NCI-H226 (cell line): ENCODE measurements at regions not wholly inside any gene's neighbourhood (a gene's known extent, or its start where the extent isn't known, plus 50 kb on each side); places are given as distances from the start of the nearest gene placed in this dataset.
A peak's percentile ranks its signal among the peaks of the same experiment; 100 is the strongest.

Experiments used
- DNase-seq: peaks from one replicate; pipeline ENCODE4 v3.0.0-alpha.2; 2015

DNA sequence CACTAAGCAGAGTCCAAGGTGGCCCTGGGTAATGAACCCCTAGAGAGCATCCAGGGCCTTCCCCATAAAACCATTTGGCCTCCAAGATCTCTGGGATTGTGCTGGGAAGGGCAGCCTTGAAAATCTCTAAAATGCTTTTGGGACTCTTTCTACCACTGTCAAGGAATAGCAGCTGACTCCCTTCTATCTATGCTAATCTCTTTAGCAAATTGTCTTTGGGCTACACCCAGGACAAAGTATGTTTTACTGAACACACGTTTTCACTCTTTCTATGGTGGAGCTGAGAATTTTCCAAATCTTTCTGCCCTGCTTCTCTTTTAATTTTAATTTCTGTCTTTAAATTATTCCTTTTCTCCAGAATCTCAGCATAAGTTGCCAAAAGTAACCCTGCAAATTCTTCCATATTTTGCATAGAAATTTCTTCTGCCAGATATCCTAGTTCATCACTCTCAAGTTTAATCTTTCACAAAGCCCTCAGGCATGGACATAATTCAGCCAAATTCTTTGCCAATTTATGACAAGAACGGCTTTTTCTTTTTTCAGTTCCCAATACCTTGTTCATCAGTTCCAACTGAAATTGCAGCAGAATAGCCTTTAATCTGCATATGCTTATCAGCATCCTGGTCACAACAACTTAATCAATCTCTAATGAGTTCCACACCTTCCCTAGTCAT lies 687.0 kb upstream of the ADGRL4 start:
- DNase-seq: no peak

DNA sequence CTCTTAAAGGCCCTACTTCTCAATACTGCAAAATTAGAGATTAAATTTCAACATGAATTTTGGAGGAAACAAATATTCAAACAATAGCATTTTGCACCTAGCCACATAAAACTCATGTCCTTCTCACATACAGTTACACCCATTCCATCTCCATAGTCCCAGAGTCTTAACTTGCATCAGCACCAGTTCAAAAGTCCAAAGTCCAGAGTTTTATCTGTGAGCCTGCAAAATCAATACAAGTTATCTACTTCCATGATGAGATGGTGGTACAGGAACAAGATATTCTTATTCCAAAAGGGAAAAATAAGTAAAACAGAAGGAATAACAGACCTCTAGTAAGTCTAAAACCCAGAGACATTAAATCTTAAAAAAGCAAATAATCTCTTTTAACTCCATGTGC lies 686.0 kb upstream of the ADGRL4 start:
- DNase-seq: no peak

DNA sequence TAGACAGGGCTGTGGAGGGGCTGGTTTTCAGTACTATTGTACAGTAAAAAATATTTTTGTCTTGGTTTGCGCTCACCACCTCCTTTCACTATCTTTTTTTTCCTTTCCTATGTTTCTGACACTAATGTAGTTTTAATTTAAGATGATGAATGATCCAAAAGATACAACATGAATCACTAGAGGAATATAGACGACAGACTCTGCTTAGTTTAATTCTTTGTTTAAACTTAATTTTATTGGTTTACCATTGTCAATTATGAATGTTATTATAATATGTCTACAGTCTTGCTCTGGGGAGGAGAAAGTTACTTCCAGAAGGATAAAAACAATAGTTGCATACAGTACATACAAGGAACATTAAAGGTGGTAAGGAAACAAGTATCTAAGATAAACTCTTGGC lies 682.4 kb upstream of the ADGRL4 start:
- no peak for DNase-seq

DNA sequence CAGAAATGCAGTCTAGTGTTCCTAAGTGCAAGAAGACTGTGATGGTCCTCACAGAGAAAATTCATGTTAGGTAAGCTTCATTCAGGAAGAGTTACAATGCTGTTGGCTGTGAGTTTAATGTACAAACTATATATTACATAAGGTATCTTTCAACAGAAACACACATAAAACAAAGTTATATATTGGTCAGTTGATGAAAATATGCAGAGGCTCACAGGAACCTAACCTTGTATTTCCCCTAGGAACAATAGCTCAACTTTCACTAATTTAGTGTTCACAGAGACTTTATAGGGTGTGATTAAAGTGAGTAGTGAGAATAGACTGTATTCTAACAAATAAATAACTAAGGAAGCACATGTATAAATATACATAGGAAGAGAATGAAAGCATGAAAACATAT lies 676.9 kb upstream of the ADGRL4 start:
- DNase-seq: no peak

DNA sequence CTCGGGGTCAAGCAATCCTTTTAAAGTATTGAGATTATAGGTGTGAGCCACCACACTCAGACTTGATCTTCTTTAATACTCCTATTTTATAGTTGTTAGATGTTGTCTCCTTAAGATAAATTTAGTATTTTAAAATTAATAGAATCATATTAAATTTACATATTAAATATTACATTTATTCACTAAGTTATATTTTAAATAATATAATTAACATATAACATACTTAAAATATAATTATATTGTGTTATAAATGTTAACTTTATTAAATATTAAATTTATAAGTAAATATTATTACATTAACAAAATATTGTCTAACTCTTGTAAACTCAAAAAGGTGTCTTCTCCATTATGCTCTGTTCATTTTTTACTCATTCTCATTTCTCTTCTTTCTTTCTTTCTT lies 675.9 kb upstream of the ADGRL4 start:
- DNase-seq: no peak

DNA sequence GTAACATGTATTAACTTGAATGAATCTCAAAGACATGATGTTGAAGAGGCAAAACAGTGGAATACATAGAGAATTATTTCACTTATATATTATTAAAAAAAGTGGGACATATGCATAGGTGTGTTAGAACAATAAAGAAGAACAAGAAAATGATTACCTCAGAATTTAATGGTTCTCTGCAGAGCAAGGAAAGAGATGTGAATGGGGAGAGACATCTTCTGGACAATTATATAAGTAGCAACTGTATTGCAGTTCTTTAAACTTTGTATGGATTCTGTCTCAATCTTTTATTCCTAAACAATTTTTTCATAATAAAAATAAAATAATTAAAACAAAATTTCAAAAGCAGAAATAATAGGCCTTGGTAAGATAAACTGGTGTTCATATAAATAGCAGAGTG lies 674.9 kb upstream of the ADGRL4 start:
- no peak for DNase-seq

DNA sequence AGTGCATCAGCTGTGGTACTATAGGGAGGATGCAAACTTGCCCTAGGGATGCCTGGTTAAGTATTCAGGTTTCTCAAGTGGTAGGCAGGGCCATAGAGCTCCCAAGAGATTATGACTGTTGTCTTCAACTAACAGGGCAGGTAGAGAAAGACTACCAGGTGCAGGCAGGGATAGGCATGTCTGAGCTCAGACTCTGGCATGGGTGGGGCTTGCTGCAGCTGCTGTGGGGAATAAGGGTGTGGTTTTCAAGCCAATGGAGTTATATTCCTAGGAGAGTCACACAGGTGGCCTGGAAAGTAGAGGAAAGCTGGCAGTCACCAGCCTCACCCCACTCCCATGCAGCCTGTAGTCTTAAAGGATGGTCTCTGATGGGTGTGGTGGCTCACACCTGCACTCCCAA lies 673.4 kb upstream of the ADGRL4 start:
- DNase-seq: no peak

DNA sequence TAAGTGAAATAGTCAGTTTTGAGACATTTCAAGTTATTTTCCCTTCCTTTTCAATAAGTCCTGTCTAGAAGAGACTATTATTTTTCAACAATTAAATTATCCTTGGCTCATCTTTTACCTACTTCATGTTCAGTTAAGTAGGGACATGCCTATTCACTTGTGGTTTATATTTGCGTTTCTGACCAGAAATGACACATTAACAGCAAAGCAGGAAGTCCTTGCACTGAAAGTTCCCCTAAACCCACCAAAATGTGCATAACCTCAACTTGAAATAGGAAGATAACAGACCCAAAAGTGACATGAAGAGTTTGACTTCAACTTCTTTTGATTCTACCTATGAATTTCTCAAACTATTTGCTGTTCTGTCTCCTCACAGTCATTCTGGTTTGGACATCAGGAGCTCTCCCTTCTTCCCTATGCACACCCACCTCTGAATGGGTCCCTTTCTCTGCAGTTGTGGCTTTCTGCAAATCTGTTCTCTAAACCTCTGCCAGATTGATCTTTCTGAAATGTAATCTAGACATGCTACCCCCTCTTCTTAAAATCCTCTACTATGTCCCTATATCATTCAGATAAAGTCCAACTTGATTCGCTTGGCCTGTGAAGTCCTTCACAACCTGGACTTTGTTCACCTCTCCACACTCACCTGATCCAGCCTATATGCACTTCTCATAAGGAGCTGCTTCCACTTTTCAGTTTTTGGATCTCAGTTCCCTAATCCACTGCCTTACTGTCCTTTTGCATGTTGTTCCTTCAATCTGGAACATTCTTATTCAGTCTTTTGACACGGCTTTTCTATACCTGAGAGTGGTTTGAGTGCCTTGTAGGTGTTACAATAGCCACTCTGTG lies 661.5 kb upstream of the ADGRL4 start:
- no peak for DNase-seq

DNA sequence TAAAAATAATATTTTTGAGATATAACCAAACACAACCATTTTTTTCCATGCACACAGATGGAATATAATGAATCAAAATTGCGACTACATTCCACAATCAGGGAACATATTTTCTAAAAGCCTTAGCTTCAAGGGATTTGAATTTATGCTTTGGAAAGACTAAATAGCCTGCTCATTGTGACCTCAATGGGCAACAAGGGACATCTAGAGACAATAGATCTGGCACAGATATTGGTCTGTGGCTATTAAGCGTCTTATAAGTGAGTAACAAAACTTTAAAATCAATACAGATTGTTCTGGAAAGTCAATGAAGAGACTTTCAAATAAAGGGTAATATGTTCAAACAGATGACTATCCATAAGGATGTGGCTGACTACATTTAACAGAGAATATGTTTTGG lies 660.6 kb upstream of the ADGRL4 start:
- DNase-seq: no peak

DNA sequence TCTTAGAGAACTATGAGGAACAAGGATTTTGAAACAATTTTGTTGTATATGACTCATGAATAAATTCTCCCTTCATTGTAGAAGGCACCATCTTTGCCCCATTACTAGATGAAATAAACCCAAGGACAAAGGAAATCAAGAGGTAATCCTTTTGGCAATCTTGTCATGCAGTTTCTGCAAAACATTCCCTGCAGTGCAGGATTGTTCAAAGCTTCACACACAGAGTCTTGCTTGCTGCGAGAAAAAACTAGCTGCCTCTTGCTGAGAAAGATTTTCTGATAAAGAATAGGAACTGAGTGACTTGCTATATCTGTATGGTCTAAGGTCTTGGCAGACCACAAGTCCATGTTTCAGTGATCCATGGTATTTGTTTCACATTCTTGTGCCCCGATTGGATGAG lies 657.4 kb upstream of the ADGRL4 start:
- no peak for DNase-seq

DNA sequence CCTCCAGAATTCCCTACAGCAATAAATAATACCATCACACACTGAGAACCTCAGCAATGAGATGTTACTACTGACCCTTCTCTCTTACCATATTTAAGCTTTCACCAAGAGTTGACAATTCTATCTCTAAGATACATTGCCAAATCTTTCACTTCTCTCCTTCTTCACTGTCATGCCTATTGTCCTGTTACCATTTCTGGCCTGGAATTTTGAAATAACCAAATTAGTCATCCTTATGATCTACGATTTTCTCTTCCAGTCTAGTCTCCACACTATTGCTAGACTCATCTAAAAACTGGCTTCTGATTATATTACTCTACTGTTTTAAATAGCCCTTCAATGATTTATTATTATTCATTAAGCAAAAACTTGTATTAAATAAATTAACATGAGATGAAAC lies 656.1 kb upstream of the ADGRL4 start:
- no peak for DNase-seq

DNA sequence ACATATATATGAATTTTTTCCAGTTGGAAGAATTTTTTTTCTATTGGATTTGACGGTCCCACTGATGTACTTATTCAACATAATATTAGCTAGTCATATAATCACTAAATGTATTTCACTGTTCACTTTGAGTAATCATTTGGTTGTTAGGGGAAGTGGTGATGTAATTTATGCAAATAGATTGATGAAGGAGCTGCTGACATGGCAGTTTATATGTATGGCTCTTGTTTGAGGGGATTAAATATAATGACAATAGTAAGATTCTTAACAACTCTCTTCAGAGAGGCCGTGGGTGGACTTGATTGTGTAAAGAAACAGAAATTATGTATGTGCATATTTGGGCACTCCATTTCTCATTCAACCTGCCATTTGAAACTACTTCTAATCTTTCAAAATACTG lies 653.6 kb upstream of the ADGRL4 start:
- no peak for DNase-seq

DNA sequence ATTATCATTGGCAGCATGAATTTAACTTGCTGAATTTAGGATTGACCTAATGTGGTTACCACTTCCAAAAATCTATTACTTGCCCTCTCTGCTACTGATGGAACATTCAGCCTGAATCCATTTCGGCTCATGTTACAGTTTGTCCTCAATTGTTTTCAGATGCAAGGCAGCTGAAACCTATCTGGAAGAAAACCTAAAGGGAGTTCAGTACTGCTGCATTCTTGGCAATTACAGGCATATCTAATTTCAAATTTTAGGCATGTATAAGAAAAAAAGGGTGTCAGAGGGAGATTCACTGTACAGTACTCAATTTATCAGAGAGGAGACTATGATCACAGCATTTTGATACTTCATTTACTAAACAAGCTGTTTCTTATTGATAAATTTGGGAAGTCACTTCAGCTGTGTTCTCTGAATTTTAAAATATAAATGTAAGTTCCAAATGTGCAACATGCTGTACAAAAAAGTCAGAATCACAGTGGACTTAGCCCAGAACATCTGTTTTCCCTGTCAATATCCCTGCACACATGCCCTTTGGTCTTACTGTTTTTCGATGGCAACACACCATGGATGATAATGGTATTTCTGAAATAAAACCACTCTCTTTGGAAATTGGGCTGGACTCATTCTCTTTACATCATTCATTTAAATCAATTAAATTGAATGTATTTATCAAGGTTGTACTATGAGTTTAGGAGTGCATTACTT lies 651.6 kb upstream of the ADGRL4 start:
- no peak for DNase-seq

DNA sequence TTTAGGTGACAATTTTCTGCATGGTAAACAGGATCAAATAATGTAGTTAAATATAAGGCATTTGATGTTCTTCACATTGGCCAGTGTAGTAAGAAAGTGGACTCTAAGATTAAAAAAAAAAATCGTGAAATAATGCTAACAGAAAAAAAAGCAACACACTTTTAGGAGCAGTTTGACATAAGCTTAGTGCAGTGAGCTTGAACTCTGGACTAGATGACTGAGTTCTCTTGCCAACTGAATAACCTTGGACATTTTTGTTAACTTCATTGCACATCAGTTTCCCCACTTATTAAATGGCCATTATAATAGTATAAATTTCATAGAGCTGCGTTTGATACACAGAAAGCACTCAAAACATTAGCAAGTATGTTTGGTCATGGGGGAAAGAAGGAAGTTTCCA lies 649.3 kb upstream of the ADGRL4 start:
- no peak for DNase-seq

DNA sequence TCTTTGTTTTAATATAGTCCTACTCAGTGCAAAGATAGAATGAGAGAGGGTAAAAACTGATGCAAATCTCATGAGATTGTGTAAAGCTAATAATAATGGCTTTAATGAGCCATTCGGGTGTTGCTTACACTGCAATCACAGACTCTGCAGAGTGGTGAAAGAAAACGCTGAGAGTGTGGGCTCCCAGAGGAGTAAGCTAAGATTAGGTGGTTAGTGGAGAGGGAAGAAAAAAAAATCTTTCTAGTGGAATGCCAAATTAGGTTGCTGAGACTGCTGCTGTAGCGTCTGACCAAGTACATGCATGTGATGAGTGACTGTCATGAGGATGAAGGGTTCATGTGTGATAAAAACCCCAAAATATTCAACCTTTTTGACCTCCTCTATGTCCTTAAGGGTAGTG lies 645.9 kb upstream of the ADGRL4 start:
- DNase-seq: no peak

DNA sequence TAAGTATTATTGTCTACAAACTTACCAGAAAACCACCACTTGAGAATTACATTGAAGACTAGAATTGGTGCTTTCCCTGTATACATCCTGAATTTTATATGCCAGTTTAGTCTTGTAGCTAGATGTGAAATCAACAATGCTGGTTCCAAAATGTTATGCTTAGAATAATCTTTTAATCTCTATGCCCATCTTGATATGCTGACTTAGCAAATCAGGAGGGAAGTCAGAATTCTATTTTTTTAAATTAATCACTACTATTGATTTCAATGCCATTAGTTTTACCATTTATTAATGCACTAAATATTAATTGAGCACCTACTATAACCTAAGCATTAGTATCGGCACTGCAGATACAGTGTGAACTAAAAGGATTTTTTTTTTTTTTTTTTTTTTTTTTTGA lies 641.6 kb upstream of the ADGRL4 start:
- DNase-seq: no peak

DNA sequence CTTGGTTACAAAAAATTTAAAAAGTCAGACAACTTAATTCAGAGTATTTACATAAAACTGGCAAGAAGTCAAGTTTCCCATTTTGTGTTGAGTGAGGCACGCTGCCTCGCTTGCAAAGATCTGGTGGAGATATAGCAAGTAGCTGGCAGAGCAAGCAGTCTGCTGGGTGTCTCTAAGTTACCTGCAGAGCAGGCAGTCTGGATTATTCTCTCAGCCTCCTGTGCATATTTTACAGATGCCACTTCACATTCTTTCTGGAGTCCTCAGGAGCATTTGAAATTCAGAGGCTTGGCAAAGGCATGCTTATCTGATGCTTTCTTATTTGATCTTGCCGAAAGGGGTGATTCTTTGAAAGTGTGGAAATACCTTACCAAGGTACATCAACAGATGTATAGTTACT lies 640.4 kb upstream of the ADGRL4 start:
- no peak for DNase-seq

DNA sequence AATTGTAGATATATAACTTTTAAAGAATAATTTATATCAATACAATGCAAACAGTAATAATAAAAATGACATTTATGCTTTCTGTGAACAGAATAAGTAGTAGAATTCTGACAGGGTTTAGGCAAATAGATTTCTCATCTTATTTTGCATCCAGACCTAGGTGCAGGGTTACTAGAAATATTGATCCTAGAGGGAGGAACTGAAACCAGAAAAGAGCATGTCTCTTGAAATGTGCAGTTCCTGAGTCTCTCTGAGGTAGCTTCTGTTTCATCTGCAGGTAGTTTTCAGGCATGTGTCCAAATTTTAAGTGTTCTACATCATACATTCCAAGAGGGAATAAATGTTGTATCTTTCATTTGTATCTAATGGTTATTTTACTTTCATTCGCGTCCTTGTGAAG lies 631.9 kb upstream of the ADGRL4 start:
- DNase-seq: no peak

DNA sequence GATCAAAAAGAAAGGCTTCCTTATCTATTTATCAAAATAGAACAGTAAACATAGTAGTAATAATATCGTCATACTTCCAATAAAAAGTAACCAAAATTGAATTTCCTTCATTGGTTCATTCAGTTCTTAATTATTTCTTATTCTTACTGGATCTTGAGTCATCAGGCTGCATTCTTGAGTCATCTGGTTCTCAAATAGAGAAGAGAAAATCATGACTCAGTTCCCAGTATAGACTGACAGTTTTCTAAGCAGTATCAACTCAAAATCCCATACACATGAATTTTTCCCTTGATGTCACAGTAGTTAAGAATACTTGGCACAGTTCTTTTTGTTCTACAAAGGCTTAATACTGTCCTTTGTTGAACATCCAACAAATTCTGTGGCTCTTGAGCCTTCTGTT lies 626.9 kb upstream of the ADGRL4 start:
- peak; percentile 45 for DNase-seq

DNA sequence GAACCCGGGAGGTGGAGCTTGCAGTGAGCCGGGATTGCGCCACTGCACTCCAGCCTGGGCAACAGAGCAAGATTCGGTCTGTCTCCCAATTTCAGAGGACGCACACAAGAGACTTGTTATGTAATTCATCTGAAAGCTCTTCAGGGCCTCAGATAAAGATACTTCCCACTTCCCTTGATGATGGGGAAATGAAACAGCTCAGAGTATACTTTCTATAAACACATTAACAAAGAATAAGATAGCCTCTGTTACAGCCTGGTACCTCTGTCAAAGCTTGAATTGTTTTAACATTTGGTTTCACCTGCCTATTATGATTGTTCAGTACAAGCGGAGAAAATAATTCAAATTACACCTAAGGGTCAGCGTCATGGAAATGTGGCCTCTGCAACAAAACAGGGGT lies 622.9 kb upstream of the ADGRL4 start:
- DNase-seq: no peak

DNA sequence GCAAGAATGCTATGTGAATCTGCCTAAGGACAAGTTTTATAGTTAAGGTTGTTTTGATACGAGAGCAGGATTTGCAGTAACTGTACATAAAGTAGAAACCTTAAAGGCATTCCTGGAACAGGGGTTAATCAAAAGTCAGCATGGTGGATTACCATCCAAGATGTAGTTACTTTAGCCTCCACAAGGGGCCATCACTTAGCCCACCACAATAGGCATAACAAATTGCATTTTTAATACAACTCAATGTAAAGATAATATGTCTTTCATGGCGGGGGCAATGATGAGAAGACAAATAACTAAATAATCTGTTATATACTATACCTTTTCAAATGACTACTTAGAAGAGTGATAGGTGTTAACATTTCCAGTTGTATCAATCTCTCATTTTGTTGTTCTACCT lies 611.2 kb upstream of the ADGRL4 start:
- DNase-seq: no peak

DNA sequence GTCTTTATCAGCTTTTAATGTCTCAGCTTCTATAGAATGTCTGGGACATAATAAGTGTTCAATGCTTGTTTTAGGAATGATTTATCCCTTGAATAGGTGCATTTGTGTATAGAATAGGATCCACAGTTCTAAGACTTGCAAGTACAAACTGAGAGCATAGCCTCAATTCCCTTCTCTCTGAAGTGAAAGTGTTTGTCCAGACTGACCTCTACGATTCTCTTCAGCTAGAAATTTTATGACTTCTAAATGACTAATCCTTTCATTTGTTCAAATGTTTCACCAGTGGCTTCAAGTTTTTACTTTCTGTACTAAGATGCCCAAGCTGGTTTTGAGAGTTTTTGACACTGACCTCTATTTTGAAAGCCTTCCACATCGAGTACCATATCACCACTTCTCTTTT lies 608.2 kb upstream of the ADGRL4 start:
- DNase-seq: no peak

DNA sequence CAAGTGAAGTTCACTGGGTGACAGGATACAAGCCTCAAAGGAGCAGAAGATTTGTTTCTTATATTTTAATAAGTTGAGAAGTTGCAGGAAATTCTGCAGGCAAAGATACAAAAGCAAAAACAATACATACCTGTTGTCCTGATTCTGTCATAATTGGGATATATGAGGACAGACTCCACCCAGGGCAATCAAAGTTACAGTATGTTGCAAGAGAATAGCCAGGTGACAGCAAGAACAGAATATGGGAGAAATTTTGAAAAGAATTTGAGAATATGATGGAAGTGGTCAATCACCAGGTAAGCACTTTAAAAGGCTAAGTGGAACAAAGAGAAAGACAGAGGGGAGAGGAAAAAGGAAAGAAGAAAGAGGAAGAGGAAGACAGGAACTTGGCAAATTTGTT lies 607.6 kb upstream of the ADGRL4 start:
- no peak for DNase-seq

DNA sequence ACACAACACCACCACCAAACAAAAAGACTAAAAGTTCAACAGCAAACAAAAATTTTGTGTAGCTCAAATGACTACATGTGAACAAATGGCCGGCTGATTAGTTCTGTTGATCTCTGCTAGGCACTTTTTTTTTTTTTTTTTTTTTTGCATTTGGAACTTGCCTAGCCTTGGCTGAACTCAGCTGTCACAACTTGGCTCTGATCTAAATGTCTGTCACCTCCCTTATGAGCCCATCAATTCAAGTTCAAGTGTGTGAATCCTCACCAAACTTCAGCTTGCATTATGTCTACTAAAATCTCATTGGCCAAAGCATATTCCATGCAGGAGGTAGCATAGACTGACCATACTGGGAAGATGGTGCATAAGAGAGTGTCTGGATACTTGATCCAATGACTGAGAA lies 606.5 kb upstream of the ADGRL4 start:
- no peak for DNase-seq
